GM18868 (cell line): ENCODE measurements at regions not wholly inside any gene's neighbourhood (a gene's known extent, or its start where the extent isn't known, plus 50 kb on each side); places are given as distances from the start of the nearest gene placed in this dataset.

Experiments
- ATAC-seq: cut with Tn5 transposase; IDR thresholded peaks from one replicate; pipeline ENCODE4 v1.9.1; 2021; ENCODE audit warnings: mild to moderate bottlenecking, moderate library complexity; ENCODE audit not compliant: unreplicated experiment

DNA sequence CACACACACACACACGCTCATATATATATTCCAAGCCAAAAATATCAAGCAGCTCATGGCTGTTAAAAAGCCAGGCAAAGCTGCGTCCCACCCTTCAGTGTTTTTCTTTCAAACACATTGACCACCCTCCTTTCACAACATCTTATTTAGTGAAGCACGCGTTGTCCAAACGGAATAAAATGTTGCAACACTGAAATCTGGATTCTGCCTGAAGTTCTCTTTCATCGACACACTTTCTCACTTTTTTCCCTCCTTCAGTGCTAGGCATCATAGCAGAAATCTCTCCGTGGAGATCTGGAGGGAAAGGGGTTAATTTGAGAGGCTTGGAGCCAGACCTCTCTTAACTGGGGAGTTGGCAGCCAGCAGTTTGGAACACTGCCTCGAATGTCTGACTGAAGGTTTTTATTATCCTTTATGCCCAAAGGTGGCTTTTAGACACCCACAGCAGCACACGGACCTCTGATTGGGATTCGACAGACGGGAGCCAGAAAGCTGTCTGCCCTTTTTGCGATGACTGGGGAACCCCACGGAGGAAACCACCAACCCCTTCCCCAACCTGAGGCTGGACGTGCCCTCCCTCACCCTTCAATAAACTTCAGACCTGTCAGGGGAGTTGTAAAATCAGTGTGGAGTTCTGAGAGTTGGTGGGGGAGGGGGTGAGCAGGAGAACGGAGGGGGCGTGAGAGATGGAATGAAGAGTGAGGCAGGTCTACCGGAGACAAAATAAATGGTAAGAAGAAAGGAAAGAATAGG lies 833.6 kb upstream of the SOX9 start:
- no peak for ATAC-seq

DNA sequence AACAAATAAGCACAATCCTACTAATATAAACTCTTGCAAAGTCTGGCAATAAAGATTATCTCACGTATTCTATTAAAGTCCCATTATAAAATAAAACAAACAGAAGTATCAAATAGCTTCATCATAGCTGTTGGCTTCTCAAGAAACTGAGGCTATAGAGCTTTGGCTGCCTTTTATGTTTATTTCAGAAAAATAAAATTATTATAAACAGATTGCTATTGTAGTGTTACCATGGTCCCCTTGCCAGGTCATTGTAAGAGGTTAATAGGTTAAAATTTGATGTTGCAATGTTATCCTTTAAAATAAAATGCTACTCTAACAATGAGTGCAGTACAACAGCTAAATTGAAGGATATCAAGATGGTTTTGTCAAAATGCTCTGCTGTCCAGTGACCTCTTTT lies 828.8 kb upstream of the SOX9 start:
- no peak for ATAC-seq

DNA sequence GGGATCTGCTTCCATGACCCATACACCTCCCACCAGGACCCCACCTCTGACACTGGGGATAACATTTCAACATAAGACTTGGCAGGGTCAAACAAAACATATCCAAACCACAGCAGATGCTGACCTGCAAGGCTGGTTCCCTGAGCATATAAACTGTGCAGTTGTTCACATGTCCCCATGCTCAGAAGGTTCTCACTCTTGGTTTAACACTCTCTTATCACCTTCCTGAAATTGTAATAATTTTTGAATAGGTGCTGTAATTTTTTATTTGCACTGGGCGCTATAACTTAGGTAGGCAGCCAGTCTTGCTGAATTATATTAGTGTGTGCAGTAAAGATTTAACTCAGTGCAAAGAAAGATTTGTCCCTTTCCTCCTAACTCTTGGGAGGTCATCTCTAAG lies 824.8 kb upstream of the SOX9 start:
- ATAC-seq = no peak

DNA sequence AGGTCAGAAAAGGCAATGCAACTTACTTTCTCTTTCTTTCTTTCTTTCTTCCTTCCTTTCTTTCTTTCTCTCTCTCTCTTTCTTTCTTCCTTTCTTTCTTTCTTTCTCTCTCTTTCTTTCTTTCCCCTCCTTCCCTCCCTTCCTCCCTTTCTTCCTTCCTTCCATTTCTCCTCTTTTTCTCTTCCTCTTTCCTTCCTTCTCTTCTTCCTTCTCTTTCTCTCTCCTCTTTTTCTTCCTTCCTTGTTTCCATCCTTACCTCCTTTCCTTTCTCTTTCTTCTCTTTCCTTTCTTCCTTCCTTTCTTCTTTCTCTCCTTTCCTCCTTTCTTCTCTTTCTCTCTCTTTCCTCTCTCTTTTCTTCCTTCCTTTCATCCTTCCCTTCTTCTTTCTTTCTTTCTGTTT lies 819.8 kb upstream of the SOX9 start:
- no peak for ATAC-seq

DNA sequence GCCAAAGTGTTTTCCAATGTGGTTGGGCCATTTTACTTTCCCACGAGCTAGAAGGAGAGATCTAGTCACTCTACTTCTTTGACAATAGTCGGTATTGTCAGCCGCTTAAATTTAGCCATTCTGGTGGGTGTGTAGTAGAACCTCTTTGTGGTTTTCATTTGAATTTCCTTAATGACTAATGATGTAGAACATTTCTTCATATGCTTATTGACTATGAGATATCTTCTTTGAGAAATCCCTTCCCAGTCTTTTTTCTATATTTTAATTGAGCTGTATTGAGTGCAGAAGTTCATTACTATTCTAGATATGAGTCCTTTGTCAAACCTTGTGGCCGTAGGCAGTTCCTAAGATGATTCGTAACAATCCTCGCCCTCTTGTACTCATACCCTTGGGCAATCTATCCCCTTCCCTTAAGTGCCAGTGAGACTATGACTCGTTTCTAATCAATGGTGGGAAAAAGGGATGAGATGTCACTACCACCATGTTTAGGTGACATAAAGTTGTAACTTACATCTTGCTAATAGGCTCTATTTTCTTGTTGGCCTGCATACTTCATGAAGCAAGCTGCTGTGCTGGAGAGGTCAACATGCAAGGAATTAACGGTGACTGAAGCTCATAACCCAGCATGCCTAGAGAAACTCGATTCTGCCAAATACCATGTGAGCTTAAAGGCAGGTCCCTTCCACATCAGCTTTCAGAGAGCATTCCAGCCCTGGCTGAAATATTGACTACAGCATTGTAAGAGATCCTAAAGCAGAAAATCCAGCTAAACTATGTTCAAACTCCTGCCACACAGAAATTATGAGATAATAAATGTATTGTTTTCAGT lies 817.9 kb upstream of the SOX9 start:
- ATAC-seq = no peak

DNA sequence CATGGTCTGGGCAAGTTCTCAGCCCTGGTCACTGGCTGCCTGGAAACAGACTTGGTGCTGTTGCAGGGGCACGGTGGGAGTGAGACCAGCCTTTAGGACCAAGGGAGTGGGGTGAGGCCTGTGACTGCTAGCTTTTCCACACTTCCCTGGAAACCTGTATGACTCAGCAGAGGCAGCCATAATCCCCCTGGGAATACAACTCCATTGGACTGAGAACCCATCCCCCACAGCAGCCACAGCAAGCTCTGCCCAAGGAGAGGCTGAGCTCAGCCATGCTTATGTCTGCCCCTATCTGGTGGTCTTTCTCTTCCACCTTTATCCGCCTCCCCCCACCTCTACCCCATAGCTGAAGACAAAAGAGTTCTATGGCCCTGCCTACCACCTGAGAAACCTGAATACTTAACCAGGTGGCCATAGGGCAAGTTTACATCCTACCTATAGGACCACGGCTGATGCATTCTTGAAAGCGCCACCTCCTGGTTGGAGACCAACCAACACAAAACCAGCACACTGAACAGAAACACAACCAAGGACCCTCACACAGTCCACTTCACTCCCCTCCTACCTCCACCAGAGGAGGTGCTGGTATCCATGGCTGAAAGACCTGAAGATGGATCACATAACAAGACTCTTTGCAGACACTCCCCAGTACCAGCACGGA lies 816.2 kb upstream of the SOX9 start:
- no peak for ATAC-seq

DNA sequence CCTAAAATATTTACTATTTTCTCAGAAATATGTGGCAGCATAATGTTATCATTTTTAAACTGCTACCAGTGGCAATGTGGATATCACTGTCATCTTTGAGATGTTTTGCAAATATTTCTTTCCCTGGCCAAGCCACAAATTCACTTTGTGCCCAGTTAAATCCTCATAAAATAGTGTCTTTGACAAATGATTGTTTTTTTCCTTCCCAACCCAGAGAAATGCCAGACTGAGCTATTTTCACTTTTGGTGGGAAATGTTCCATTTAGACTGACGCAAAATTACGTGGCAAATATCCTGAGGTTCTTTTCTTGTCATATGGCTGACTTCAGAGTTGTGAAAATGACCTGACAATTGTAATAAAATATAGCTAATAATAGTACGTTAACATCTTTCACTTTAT lies 807.0 kb upstream of the SOX9 start:
- no peak for ATAC-seq

DNA sequence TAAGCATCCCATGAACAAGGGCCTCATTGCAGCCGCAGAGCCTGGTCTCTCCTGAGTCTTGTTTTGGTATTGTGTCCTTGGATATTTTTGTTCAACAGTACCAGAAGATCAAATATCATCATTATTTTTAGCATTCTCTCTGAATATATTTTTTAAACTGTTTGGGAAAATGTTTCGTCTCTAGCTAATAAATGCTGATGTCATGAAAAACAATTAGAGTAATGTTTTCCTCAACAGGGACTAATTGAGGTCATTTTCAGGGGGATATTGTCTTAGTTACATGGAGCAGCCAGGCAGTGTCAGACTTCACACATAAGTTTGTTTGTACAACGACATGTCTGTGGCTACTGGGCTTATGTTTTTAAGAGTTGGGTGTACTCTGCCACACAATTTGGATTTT lies 805.3 kb upstream of the SOX9 start:
- no peak for ATAC-seq

DNA sequence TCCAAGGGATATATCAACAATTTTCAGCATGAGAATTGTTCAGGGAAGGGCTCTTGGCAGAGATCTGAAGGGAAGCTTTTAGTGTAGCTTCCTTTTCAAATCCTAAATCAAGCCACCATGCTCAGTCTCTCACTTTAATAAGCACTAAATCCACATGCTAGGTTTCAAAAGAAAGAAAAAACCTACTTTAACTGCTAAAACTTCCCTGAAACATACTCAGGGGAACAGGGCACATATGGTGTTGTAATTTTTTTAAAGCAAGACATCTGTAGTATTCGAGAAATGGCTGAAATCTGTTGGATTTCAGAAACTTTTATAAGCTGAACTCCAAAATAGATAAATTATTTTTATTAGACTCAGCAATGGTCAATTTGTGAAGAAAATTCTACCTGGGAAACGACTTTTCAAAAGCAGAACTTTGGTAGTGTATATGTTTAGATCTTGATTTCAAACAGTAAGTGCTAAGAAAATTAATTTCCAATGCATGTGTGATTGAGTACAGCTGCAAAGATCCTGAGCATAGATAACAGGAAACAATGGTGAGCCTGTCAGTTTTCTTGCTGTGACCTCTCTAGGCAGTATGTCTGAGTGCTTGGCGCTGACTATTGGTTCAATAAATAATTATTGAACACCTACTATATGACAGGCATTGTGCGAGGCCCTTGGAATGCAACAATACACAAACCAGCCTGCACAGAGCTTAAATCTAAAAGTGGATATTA lies 804.5 kb upstream of the SOX9 start:
- no peak for ATAC-seq

DNA sequence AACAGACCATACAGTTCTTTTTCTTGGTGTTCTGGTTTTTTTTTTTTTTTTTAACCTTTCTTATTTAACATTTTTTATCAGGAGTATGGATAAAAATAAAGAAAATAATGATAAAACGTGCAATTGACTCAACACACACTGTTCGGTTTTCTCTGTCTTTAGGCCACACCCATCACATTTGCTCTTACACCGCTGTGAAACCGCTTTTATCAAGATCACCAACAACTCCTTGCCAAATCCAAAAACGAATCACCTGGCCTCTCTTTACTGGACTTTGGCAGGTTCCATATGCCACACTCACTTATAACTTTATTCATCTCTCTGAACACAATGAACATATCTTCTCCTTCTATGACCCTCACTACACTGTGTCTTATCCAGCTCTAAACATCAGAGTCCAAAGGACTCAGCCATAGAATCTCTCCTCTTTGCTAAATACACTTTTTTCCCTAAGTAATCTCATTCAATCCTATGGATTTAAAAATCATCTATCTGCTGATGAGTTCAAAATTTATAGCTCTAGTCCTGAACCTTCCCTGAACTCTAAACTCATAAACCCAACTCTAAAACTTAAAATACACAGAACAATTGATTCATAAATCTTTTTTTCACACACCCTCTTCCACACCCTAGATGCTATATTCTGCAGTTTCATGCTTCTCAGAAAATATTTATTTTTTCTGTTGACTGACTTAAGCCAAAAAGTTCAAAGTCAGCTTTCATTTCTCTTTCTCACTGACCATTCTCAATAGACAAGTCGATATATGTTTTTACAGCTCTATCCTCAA lies 800.6 kb upstream of the SOX9 start:
- ATAC-seq = no peak

DNA sequence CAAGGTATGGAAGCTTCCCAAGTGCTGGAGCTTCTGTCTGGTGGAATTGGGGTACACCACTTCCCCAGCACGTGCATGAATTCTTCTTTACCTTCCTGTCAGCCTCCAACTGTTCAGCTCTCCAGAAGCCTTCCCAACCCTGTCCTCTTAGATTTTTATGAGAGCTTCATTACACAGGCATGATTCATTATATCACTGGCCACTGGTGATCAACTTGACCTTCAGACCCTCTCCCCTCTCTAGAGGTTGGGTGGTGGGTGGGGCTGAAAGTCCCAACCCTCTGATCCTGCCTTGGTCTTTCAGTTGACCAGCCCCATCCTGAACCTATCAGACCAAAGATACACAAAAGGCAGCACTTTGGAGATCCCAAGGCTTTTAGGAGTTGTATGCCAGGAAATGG lies 795.7 kb upstream of the SOX9 start:
- ATAC-seq = no peak

DNA sequence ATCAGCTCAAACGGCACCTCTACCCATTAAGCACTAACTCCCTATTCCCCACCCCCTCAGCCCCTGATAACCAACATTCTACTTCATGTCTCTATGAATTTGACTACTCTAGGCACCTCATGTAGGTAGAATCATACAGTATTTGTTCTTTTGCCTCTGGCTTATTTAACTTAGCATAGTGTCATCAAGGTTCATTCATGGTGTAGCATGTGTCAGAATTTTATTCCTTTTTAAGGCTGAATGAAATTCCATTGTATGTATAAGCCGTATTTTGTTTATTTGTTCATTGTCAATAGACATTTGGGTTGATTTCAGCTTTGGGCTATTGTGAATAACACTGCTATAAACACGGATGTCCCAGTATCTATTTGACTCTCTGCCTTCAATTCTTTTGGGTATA lies 794.9 kb upstream of the SOX9 start:
- ATAC-seq = no peak

DNA sequence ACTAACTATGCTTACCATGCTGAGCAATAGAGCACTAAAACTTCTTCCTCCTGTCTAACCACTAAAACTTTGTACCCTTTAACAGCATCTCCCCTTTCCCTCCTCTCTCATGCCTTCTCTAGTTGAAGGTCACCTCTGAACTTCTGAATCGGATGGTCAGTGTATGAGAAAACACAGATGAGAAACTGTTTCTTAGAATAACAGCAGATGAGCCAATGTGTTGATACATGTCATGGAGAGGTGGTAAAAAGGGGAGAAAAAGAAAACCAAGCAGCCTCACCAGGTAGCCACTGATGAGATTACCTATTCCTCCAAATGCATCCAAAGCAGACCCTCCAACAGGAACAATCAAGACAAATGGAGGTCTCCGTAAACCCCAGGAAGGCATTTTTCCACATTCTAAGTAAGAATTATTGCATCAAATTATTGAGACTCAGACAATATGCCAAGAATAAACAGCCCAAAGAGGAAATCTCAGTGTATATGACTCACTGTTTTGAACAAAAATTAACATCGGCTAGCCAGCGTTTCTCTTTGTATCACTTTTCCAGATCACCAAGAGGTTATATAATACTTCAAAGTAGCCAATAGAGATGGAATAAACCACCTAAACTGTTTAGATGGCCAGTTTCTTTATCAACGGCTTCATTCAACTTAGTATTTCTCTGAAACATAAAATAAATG lies 793.3 kb upstream of the SOX9 start:
- no peak for ATAC-seq

DNA sequence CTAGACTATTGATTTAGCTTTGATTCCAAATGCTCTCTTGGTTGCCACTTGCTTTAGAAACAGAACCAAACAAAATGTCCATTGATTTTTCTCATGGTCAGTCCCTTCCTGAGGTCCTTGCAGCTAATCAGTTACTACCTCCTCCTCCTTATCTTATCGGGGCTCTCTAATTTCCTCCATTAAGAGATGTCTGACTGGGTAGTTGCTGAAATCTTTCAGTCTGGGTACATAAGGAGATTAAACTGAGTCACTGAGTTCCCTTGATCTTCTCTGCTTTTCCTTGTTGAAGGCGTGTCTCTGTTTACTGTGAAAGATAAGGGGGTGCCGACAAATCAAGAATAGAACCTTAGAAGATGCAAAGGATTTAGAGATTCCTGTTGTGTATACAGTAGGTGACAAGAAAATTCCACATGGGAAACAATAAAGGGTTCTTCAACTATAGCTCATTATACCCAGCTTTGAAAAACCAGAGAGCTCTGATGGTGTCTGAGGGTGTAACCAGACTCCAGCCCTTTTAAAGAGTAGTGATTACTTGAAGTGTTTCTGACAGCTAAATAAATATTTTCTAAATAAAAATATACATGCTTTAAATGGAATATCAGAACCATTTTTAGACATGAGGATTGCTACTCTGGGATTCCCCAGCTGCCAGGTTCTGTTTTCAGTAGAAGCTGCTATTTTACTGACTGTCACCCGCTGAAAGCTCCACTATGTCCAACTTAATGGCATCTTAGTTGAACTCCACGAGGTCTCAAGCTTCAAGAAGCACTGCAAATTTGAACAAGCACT lies 791.3 kb upstream of the SOX9 start:
- ATAC-seq = no peak

DNA sequence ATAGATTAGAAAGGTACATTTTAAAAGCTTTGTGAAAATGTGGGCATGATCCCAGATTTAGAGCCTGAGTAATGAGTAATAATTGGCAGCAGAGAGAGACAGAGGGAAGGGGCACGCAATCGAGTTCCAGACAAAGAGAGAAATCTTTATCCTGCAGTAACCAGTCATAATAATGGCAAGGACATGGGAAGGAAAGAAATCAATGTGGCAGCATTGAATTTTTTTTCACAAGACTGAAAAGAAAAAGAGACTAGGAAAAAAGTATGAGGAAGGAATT lies 790.8 kb upstream of the SOX9 start:
- no peak for ATAC-seq

DNA sequence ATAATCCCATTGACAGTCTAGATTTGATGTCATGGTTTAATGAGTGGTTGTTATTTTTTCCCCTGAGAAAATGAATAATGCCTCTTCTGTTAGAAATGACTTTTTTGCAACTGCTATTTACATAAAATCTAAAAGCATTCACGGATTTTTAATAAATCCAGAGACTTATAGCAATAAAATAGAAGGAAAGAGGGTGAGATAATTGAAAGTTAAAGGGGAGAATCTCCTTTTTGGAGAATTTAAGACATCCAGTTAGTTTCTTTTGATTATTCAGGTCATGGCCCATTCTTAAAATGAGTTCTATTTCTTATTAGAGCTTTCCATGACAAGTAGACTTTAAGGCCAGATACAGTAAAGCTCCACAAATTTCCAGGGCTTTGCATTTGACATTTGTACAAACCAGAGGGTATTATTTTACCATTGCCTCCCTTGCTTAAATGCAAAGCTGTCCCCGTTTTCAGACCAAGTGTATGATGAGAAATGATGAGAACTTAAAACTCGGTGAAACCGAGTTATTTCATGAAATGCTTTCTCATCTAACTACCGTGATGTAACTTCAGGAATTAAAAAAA lies 789.0 kb upstream of the SOX9 start:
- ATAC-seq = no peak

DNA sequence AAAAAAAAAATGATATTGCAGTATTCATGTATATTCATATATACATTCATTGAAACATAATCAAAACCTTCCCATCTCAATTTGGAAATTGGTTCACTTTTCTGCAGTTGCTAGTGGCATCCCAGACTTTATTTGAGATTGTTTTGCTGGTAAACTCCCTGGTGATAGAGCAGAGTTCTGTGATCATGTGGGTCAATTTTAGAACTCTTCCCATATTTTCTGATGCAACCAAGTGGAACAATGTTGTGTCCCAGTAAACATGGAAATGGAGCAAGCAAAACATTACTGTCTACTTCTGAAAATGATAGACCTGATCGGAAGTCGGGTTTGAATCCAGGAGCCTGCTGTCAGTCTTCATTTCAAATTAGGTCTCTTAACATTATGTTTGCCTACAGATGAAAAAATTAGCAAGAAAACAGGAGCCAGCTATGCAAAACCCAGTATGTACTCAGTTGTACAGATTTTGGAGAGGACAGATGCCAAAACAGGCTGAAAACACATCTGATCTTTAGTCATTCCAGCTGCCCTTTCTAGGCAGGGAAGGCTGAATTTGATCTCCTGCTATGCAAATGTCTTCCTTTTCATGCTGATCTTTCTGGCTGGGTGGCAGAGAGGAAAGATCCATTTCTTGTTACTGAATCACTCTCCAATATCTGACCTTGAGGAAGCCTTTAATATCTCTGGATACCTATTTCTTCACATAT lies 786.6 kb upstream of the SOX9 start:
- ATAC-seq = no peak

DNA sequence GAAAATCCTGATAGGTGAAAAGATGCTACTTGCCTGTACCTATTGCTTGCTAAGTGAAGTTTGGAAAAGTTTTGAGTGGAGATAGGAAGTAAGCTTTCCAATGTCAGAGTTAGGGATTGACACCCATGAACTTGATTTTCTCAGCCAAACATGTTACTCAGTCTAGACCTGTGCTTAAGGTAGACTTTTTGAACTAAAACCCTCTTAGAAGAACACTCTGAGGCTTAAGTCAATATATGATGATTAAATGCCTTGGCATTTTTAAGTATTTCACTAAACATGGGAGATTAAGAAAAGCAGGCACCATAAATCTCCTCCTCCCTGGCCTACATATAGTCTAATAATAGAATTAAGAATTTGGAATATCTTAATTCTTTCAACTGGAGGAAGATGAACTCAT lies 785.6 kb upstream of the SOX9 start:
- ATAC-seq = no peak
